PC-9 (cell line): ENCODE measurements at regions not wholly inside any gene's neighbourhood (a gene's known extent, or its start where the extent isn't known, plus 50 kb on each side); places are given as distances from the start of the nearest gene placed in this dataset.

Experiments used
- EZH2 ChIP-seq: fragments of 200-600 bp; sonication (generic); IDR thresholded peaks from 2 replicates; pipeline ENCODE4 v1.8.0; 2017; ENCODE audit warnings: antibody characterized with exemption, low read depth
- TF ChIP-seq, protein P1 (sequence below): fragments of 200-600 bp; sonication (generic); conservative IDR thresholded peaks from 2 replicates; pipeline ENCODE4 v1.6.1; 2017; ENCODE audit warnings: mixed run types, antibody characterized with exemption, mild to moderate bottlenecking, moderate library complexity

DNA sequence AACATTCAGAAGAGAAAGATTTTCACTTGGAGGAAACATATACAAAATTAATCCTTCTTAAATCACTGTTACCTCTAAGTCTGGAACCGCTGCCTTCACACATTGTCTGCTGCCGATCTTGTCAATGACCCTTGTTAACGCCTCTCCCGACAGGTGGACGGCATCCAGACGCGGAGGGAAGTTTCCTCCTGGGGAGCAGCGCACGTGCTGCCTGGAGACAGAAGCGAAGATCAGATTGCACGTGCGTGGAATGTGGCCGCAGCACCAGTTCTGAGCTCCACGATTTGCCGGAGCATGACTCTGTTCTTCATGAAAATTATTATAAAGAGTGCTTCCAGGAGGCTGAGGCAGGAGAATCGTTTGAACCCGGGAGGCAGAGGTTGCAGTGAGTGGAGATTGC is 183.6 kb upstream of the IRX4 start:
- TF ChIP-seq, protein P1, sequence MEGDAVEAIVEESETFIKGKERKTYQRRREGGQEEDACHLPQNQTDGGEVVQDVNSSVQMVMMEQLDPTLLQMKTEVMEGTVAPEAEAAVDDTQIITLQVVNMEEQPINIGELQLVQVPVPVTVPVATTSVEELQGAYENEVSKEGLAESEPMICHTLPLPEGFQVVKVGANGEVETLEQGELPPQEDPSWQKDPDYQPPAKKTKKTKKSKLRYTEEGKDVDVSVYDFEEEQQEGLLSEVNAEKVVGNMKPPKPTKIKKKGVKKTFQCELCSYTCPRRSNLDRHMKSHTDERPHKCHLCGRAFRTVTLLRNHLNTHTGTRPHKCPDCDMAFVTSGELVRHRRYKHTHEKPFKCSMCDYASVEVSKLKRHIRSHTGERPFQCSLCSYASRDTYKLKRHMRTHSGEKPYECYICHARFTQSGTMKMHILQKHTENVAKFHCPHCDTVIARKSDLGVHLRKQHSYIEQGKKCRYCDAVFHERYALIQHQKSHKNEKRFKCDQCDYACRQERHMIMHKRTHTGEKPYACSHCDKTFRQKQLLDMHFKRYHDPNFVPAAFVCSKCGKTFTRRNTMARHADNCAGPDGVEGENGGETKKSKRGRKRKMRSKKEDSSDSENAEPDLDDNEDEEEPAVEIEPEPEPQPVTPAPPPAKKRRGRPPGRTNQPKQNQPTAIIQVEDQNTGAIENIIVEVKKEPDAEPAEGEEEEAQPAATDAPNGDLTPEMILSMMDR, result no peak
- no peak for TF ChIP-seq EZH2
